Stimulated activated effector memory CD8-positive, alpha-beta T cell treated with anti-CD3 and anti-CD28 coated beads, Interleukin-12 subunit alpha, Interleukin-12 subunit beta, amount 100 ng/mL, for 72 hours (primary cell): ENCODE measurements at regions not wholly inside any gene's neighbourhood (a gene's known extent, or its start where the extent isn't known, plus 50 kb on each side); places are given as distances from the start of the nearest gene placed in this dataset.
"Not testable (repeated sequence)": the region's sequence is repeated elsewhere in the genome, so short reads cannot be mapped to it uniquely, and the experiment has no call there.

Source experiments
- ATAC-seq: fragments of 150-1000 bp; cut with Tn5 transposase; 2 replicates; pipeline ENCODE4 v1.10.0; 2021
- DNase-seq, 2 donors: peaks; one replicate each; pipeline ENCODE4 v3.0.0; 2021 to 2022; ENCODE audit warnings: low spot score in 2 of 2
- H3K27ac Mint-ChIP-seq: one replicate; pipeline ENCODE4 v1.8.0; 2022; ENCODE audit warnings: mild to moderate bottlenecking, mixed read lengths
- H3K36me3 Mint-ChIP-seq: one replicate; pipeline ENCODE4 v1.8.0; 2022; ENCODE audit warnings: mild to moderate bottlenecking, mixed read lengths
- H3K4me1 Mint-ChIP-seq: one replicate; pipeline ENCODE4 v1.8.0; 2022; ENCODE audit warnings: mixed read lengths
- H3K4me3 Mint-ChIP-seq: one replicate; pipeline ENCODE4 v1.8.0; 2022; ENCODE audit warnings: mild to moderate bottlenecking, mixed read lengths
- H3K9me3 Mint-ChIP-seq: one replicate; pipeline ENCODE4 v1.8.0; 2022; ENCODE audit warnings: mixed read lengths

DNA sequence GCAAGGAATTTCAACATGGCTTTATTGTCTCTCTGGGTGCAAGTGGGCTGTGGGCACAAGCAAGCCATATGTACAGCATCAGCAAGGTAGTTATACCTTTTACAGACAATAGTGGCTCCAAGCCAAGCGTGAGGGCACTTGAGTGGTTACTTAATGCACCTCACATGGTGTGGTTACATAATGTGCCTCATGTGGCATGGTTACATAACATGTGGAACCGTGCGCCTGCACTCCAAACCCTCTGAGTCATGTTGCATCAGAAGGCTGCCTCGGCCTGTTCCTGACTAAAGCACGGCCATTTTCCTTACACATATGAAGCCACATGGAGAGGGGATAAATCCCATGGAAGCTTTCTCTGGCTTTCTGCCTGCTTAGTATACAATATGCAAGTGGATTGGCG is 150.9 kb downstream of the OSTF1 start:
- no peak for DNase-seq
- no peaks in the 10 kb centered on the region for H3K9me3 Mint-ChIP-seq
- no peaks in the 10 kb centered on the region for H3K4me1 Mint-ChIP-seq
- no peaks in the 10 kb centered on the region for H3K36me3 Mint-ChIP-seq
- H3K4me3 Mint-ChIP-seq, result no peak overlapping the region
- H3K27ac Mint-ChIP-seq, result no peak overlapping the region
- ATAC-seq, result no peak

DNA sequence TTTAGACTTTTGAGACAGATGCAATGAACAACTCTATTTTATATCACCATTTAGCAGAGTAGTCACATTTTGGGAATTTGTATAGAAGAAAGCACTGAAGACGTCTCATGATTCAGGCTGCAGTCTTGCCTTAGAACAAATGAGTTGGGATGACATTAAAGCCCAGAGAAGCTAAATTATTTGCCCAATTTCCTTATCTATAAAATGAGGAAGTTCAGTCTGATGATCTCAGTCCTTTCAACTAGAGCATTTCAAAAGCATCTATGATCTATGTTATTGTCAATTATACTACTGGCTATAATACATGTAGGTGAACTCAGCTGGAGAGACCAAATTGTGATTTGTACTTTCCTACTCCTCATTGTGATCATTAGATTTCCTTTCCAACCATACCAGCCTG is 154.1 kb downstream of the OSTF1 start:
- ATAC-seq (no peak), DNase-seq (no peak)
- Mint-ChIP-seq H3K4me3 (no peak overlapping the region), H3K27ac (no peak overlapping the region), H3K4me1 (no peaks in the 10 kb centered on the region), H3K9me3 (peaks cover 8% of the 10 kb centered on the region), H3K36me3 (no peaks in the 10 kb centered on the region)

GRCh38 chr9:75246949-75247348 is 158.6 kb downstream of the OSTF1 start:
- no peak overlapping the region for H3K4me3 Mint-ChIP-seq
- H3K27ac Mint-ChIP-seq, result no peak overlapping the region
- H3K4me1 Mint-ChIP-seq, result no peaks in the 10 kb centered on the region
- H3K36me3 Mint-ChIP-seq, result peaks cover 4% of the 10 kb centered on the region
- no peak for ATAC-seq
- DNase-seq, result no peak
- peaks cover 17% of the 10 kb centered on the region for H3K9me3 Mint-ChIP-seq

GRCh38 chr9:75265525-75265972 is 177.2 kb downstream of the OSTF1 start:
- H3K4me1 Mint-ChIP-seq, result no peaks in the 10 kb centered on the region
- H3K36me3 Mint-ChIP-seq, result no peaks in the 10 kb centered on the region
- DNase-seq (peak; percentile 19 to 67), ATAC-seq (peak; percentile 56)
- no peak overlapping the region for H3K4me3 Mint-ChIP-seq
- no peaks in the 10 kb centered on the region for H3K9me3 Mint-ChIP-seq
- H3K27ac Mint-ChIP-seq, result no peak overlapping the region

DNA sequence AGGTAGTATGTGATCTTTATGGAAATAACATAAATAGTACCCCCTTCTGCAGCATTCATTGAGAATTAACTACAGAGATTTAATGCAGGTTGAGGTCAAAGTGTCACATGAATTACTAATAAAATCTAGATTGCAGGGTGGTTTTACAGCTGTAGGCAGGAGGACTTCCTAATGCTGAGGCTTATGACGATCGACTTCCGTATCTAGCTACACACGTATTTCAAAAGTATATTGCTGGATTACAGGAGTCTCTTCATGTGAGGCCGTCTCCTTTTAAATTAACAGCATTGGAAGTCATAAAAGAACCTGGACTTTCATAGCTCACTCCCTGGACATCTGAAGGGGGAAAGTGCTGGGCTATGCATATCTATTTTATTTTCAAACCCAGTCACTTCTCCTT is 180.9 kb downstream of the OSTF1 start:
- Mint-ChIP-seq H3K9me3 (peaks cover 6% of the 10 kb centered on the region), H3K36me3 (no peaks in the 10 kb centered on the region), H3K4me3 (no peak overlapping the region), H3K4me1 (no peaks in the 10 kb centered on the region), H3K27ac (no peak overlapping the region)
- no peak for DNase-seq
- ATAC-seq, result no peak

- not testable (repeated sequence) for ATAC-seq, H3K4me1 Mint-ChIP-seq, DNase-seq, H3K4me3 Mint-ChIP-seq, H3K9me3 Mint-ChIP-seq, H3K27ac Mint-ChIP-seq, H3K36me3 Mint-ChIP-seq
Observed at GRCh38 chr9:75273055-75273454, 184.7 kb downstream of the OSTF1 start.

- H3K4me1 Mint-ChIP-seq, result no peaks in the 10 kb centered on the region
- H3K9me3 Mint-ChIP-seq, result peaks cover 6% of the 10 kb centered on the region
- no peak for ATAC-seq
- no peak overlapping the region for H3K27ac Mint-ChIP-seq
- no peaks in the 10 kb centered on the region for H3K36me3 Mint-ChIP-seq
- DNase-seq, result no peak
- H3K4me3 Mint-ChIP-seq, result no peak overlapping the region
Observed at GRCh38 chr9:75274781-75275180, 186.5 kb downstream of the OSTF1 start.

DNA sequence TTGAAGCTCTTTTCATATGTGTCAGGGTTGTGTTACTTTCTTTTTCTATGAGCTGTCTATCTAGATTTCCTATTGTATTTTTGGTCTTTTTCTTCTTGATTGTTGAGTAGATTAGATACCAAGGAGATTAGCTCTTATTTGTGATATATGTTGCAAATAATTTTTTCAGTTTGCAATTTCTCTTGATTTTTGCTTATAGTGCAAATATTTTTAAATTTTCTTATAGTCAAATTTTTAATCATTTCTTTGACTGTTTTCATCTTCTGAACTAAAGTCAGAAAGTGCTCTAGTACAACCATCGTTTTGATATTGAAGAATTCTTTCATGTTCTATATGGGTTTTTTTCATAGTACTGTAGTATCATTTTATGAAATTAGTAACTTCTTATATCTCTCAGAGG is 193.7 kb downstream of the OSTF1 start:
- Mint-ChIP-seq H3K4me3 (no peak overlapping the region), H3K36me3 (no peaks in the 10 kb centered on the region)

GRCh38 chr9:75289332-75289731 is 201.0 kb downstream of the OSTF1 start:
- ATAC-seq, result no peak
- no peaks in the 10 kb centered on the region for H3K36me3 Mint-ChIP-seq
- peaks cover 13% of the 10 kb centered on the region for H3K9me3 Mint-ChIP-seq
- no peak overlapping the region for H3K27ac Mint-ChIP-seq
- H3K4me1 Mint-ChIP-seq, result no peaks in the 10 kb centered on the region
- DNase-seq, result no peak
- H3K4me3 Mint-ChIP-seq, result no peak overlapping the region

More for the DNA sequence above, 193.7 kb downstream of the OSTF1 start:
- DNase-seq, result no peak
- ATAC-seq, result no peak
- H3K9me3 Mint-ChIP-seq, result peaks cover 10% of the 10 kb centered on the region
- H3K4me1 Mint-ChIP-seq, result no peaks in the 10 kb centered on the region
- no peak overlapping the region for H3K27ac Mint-ChIP-seq

DNA sequence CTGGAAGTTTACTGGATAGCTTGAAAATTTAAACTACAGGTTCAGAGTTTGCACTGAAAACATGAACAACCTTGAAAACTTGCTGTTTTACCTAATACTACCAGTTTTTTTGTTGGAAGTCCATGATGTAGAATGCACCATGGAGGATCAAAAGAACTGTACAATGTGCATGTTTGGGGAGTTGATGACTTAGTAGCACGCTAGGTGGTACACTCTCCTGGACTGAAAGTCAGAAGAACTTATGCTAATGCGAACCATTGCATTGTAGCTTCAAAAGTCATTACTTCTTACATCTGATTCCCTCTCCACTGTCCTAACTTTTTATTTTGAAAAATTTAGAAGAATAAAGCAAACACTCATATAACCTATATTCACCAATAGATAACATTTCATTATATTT is 211.0 kb downstream of the OSTF1 start:
- Mint-ChIP-seq H3K9me3 (no peaks in the 10 kb centered on the region), H3K36me3 (no peaks in the 10 kb centered on the region), H3K4me3 (no peak overlapping the region), H3K27ac (no peak overlapping the region), H3K4me1 (no peaks in the 10 kb centered on the region)
- ATAC-seq (no peak), DNase-seq (no peak)

DNA sequence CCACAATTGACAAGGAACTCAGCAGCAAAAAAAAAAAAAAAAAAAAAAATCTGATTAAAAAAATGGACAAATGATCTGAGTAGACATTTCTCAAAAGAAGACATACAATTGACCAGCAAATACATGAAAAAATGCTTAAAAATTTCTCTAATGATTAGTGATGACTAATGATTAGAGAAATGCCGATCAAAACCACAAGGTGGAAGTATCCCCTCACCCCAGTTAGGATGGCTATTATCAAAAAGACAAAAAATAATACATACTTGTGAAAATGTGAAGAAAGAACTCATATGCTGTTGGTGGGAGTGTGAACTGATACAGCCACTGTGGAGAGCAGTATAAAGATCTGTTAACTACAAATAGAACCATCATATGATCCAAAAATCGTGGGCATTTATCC is 245.3 kb downstream of the OSTF1 start:
- Mint-ChIP-seq H3K9me3 (peaks cover 27% of the 10 kb centered on the region), H3K27ac (no peak overlapping the region), H3K36me3 (no peaks in the 10 kb centered on the region), H3K4me3 (no peak overlapping the region), H3K4me1 (no peaks in the 10 kb centered on the region)
- ATAC-seq (no peak), DNase-seq (no peak)

GRCh38 chr9:75358846-75359245 is 270.5 kb downstream of the OSTF1 start:
- H3K4me3 Mint-ChIP-seq, result no peak overlapping the region
- no peak overlapping the region for H3K27ac Mint-ChIP-seq
- no peaks in the 10 kb centered on the region for H3K4me1 Mint-ChIP-seq
- ATAC-seq, result no peak
- H3K9me3 Mint-ChIP-seq, result peaks cover 11% of the 10 kb centered on the region
- no peaks in the 10 kb centered on the region for H3K36me3 Mint-ChIP-seq
- no peak for DNase-seq

DNA sequence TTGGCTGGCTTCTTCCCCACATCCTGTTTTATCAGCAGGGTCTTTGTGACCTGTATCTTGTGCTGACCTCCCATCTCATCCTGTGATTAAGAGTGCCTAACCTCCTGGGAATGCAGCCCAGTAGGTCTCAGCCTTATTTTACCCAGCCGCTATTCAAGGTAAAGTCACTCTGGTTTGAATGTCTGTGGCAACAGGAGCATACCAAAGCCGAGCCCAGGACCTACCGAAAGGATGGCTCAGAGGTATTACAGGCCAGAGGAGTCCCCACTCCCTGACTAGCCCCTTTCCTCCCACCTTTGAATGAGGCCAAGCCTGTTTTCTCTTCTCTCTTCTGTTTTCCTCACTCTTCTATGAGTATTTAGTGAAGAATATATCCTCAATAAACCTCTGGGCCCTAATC is 271.3 kb downstream of the OSTF1 start:
- H3K4me1 Mint-ChIP-seq, result no peaks in the 10 kb centered on the region
- H3K4me3 Mint-ChIP-seq, result no peak overlapping the region
- peaks cover 12% of the 10 kb centered on the region for H3K9me3 Mint-ChIP-seq

GRCh38 chr9:75360252-75360651 is 271.9 kb downstream of the OSTF1 start:
- Mint-ChIP-seq H3K4me3 (no peak overlapping the region), H3K4me1 (no peaks in the 10 kb centered on the region), H3K36me3 (no peaks in the 10 kb centered on the region), H3K27ac (no peak overlapping the region), H3K9me3 (peaks cover 14% of the 10 kb centered on the region)
- DNase-seq (no peak), ATAC-seq (no peak)

More for the DNA sequence above, 271.3 kb downstream of the OSTF1 start:
- Mint-ChIP-seq H3K36me3 (no peaks in the 10 kb centered on the region), H3K27ac (no peak overlapping the region)
- ATAC-seq (no peak), DNase-seq (no peak)

GRCh38 chr9:75362446-75362845 is 274.1 kb downstream of the OSTF1 start:
- H3K36me3 Mint-ChIP-seq, ATAC-seq, DNase-seq, H3K27ac Mint-ChIP-seq, H3K4me3 Mint-ChIP-seq, H3K4me1 Mint-ChIP-seq: not testable (repeated sequence)
- H3K9me3 Mint-ChIP-seq, result peaks cover 14% of the 10 kb centered on the region

GRCh38 chr9:75365196-75365595 is 276.9 kb downstream of the OSTF1 start:
- Mint-ChIP-seq H3K9me3 (peaks cover 12% of the 10 kb centered on the region), H3K4me3 (no peak overlapping the region), H3K36me3 (no peaks in the 10 kb centered on the region), H3K4me1 (no peaks in the 10 kb centered on the region), H3K27ac (no peak overlapping the region)
- no peak for DNase-seq
- ATAC-seq, result no peak

GRCh38 chr9:75369989-75370388 is 281.7 kb downstream of the OSTF1 start:
- Mint-ChIP-seq H3K36me3 (no peaks in the 10 kb centered on the region), H3K4me3 (no peak overlapping the region), H3K9me3 (peaks cover 5% of the 10 kb centered on the region), H3K4me1 (no peaks in the 10 kb centered on the region), H3K27ac (no peak overlapping the region)
- DNase-seq (no peak), ATAC-seq (no peak)
